ENCODE measurements at regions not wholly inside any gene's neighbourhood (a gene's known extent, or its start where the extent isn't known, plus 50 kb on each side); places are given as distances from the start of the nearest gene placed in this dataset.

GRCh38 chr3:181265750-181266333 is 276.3 kb upstream of the DNAJC19 start:
- TF ChIP-seq CTCF (optimal IDR thresholded peaks at IDR 0.05 in 1 of 3, IDR thresholded peaks at IDR 0.05 in 1 of 3, conservative IDR thresholded peaks at IDR 0.05 in 1 of 3; ENCODE audit: extremely low read depth in 1 of 3, insufficient read depth in 2 of 3, low read length in 3 of 3) (no peak), EZH2 (IDR thresholded peaks at IDR 0.05; ENCODE audit: low read length) (no peak)
